ENCODE measurements at regions not wholly inside any gene's neighbourhood (a gene's known extent, or its start where the extent isn't known, plus 50 kb on each side); places are given as distances from the start of the nearest gene placed in this dataset.

DNA sequence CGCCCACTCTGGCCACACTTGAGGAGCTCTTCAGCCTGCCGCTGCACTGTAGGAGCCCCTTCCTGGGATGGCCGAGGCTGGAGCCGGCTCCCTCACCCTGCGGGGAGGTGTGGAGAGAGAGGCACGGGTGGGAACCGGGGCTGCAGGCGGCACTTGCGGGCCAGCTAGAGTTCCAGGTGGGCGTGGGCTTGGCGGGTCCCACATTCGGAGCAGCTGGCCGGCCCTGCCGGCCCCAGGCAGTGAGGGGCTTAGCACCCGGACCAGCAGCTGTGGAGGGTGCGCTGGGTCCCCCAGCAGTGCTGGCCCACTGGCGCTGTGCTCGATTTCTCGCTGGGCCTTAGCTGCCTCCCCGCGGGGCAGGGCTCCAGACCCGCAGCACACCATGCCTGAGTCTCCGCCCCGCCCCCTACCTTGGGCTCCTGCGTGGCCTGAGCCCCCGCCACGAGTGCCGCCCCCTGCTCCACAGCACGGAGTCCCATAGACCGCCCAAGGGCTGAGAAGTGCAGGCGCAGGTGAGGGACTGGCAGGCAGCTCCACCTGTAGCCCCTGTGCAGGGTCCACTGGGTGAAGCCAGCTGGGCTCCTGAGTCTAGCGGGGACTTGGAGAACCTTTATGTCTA is 71.9 kb downstream of the IL12A start:
- TF ChIP-seq, protein P1, sequence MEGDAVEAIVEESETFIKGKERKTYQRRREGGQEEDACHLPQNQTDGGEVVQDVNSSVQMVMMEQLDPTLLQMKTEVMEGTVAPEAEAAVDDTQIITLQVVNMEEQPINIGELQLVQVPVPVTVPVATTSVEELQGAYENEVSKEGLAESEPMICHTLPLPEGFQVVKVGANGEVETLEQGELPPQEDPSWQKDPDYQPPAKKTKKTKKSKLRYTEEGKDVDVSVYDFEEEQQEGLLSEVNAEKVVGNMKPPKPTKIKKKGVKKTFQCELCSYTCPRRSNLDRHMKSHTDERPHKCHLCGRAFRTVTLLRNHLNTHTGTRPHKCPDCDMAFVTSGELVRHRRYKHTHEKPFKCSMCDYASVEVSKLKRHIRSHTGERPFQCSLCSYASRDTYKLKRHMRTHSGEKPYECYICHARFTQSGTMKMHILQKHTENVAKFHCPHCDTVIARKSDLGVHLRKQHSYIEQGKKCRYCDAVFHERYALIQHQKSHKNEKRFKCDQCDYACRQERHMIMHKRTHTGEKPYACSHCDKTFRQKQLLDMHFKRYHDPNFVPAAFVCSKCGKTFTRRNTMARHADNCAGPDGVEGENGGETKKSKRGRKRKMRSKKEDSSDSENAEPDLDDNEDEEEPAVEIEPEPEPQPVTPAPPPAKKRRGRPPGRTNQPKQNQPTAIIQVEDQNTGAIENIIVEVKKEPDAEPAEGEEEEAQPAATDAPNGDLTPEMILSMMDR (conservative IDR thresholded peaks at IDR 0.05; ENCODE audit: low read length), result no peak
- TF ChIP-seq EZH2phosphoT487 (IDR thresholded peaks at IDR 0.05; ENCODE audit: borderline replicate concordance, low read depth, low read length), result no peak
